ENCODE measurements at regions not wholly inside any gene's neighbourhood (a gene's known extent, or its start where the extent isn't known, plus 50 kb on each side); places are given as distances from the start of the nearest gene placed in this dataset.
"Not testable (repeated sequence)": the region's sequence is repeated elsewhere in the genome, so short reads cannot be mapped to it uniquely, and the experiment has no call there.

DNA sequence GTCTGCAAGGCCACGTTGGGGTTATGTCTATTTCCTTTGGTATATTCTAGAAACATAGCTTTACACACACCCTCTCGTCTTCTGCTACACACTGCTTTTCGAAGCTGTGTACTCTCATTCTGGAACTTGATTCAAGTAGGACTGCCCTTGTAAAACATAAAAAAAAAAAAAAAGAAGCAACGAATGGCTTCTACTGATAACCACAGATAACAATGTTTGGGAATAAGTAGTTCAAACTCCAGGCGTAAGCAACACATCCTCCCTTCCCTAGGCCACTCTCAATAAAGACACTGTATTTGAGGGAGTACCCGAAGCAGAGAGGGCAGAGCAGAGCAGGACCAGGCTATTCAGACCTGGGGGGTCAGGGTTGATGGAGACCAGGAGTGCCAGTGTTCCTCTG, 496.7 kb downstream of the MATN1 start:
- Histone ChIP-seq H3K4me3 (ENCODE audit: insufficient read length, low read depth) (no peak overlapping the region), H3K27me3 (ENCODE audit: insufficient read depth, insufficient read length) (no peaks in the 10 kb centered on the region), H3K4me1 (ENCODE audit: insufficient read depth, insufficient read length) (peaks cover 4% of the 10 kb centered on the region), H3K9me3 (ENCODE audit: insufficient read depth, low read length) (no peaks in the 10 kb centered on the region), H3K9ac (ENCODE audit: insufficient read length, low read depth) (no peak overlapping the region), H3K36me3 (ENCODE audit: insufficient read depth, insufficient read length, low read length) (no peaks in the 10 kb centered on the region)
- no peak for DNase-seq (ENCODE audit: low read depth, low spot score)
- TF ChIP-seq YY1 (IDR thresholded peaks at IDR 0.05; ENCODE audit: insufficient read depth, insufficient read length) = no peak
- TF ChIP-seq SUZ12 (IDR thresholded peaks at IDR 0.05; ENCODE audit: extremely low read depth, insufficient read depth, insufficient read length) = no peak
- no peak for TF ChIP-seq ZNF274 (IDR thresholded peaks at IDR 0.05; ENCODE audit: low read depth, low read length)

DNA sequence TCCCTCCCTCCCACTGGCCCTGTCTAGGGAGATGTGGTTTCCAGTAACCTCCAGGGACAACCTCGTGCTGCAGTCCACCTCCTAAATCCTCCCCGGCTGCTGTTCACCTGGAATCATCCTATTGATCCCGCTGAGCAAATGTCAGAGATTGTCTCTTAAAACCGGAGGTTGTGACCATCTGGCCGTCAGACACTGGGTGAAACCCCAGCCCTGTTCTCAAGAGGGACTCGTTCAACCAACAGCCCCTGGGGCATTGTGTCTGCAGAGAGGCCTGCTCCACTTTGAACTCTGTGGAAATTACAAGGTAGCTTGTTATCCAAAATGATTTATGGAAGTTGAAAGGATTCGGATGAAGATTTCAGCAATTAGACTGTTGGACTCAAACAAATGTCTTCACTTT, 498.0 kb downstream of the MATN1 start:
- peaks cover 4% of the 10 kb centered on the region for H3K4me1 ChIP-seq (ENCODE audit: insufficient read depth, insufficient read length)
- H3K9ac ChIP-seq (ENCODE audit: insufficient read length, low read depth) = no peak overlapping the region
- no peaks in the 10 kb centered on the region for H3K27me3 ChIP-seq (ENCODE audit: insufficient read depth, insufficient read length)
- H3K4me3 ChIP-seq (ENCODE audit: insufficient read length, low read depth) = no peak overlapping the region
- TF ChIP-seq ZNF274 (IDR thresholded peaks at IDR 0.05; ENCODE audit: low read depth, low read length) (no peak), YY1 (IDR thresholded peaks at IDR 0.05; ENCODE audit: insufficient read depth, insufficient read length) (no peak), SUZ12 (IDR thresholded peaks at IDR 0.05; ENCODE audit: extremely low read depth, insufficient read depth, insufficient read length) (no peak)
- DNase-seq (ENCODE audit: low read depth, low spot score) = no peak
- no peaks in the 10 kb centered on the region for H3K9me3 ChIP-seq (ENCODE audit: insufficient read depth, low read length)
- H3K36me3 ChIP-seq (ENCODE audit: insufficient read depth, insufficient read length, low read length) = no peaks in the 10 kb centered on the region

- H3K4me1 ChIP-seq (ENCODE audit: insufficient read depth, insufficient read length) = peaks cover 4% of the 10 kb centered on the region
- DNase-seq (ENCODE audit: low read depth, low spot score) = no peak
- TF ChIP-seq YY1 (IDR thresholded peaks at IDR 0.05; ENCODE audit: insufficient read depth, insufficient read length) = no peak
- TF ChIP-seq ZNF274 (IDR thresholded peaks at IDR 0.05; ENCODE audit: low read depth, low read length) = no peak
- TF ChIP-seq SUZ12 (IDR thresholded peaks at IDR 0.05; ENCODE audit: extremely low read depth, insufficient read depth, insufficient read length) = no peak
These were observed 503.7 kb downstream of the MATN1 start for GRCh38 chr1:30219675-30220074.

DNA sequence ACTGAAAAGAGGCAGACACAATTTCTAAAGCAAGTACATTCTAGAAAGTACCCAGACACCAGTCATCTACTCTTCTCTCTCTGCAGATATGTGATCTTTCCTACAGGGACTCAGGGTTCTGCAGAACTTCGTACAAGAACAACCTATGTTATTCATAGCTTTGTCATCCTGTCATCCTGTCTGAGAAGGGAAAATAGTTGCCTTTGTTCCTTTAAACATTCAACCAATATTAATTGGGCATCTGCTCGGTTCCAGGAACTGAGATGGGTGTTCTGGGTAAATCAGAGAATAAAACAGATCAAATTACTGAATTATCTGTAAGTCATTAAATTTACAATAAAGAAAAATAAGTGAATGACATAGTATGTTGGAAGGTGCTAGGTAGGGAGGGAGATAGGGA, 504.9 kb downstream of the MATN1 start:
- no peak for DNase-seq (ENCODE audit: low read depth, low spot score)
- H3K27me3 ChIP-seq (ENCODE audit: insufficient read depth, insufficient read length) = no peaks in the 10 kb centered on the region
- H3K9ac ChIP-seq (ENCODE audit: insufficient read length, low read depth) = no peak overlapping the region
- H3K9me3 ChIP-seq (ENCODE audit: insufficient read depth, low read length) = no peaks in the 10 kb centered on the region
- no peaks in the 10 kb centered on the region for H3K36me3 ChIP-seq (ENCODE audit: insufficient read depth, insufficient read length, low read length)
- no peak overlapping the region for H3K4me3 ChIP-seq (ENCODE audit: insufficient read length, low read depth)
- TF ChIP-seq SUZ12 (IDR thresholded peaks at IDR 0.05; ENCODE audit: extremely low read depth, insufficient read depth, insufficient read length) (no peak), ZNF274 (IDR thresholded peaks at IDR 0.05; ENCODE audit: low read depth, low read length) (no peak), YY1 (IDR thresholded peaks at IDR 0.05; ENCODE audit: insufficient read depth, insufficient read length) (no peak)
- H3K4me1 ChIP-seq (ENCODE audit: insufficient read depth, insufficient read length) = peaks cover 4% of the 10 kb centered on the region

More at GRCh38 chr1:30219675-30220074, 503.7 kb downstream of the MATN1 start:
- H3K36me3 ChIP-seq (ENCODE audit: insufficient read depth, insufficient read length, low read length) = no peaks in the 10 kb centered on the region
- H3K9ac ChIP-seq (ENCODE audit: insufficient read length, low read depth) = no peak overlapping the region
- no peaks in the 10 kb centered on the region for H3K9me3 ChIP-seq (ENCODE audit: insufficient read depth, low read length)
- no peak overlapping the region for H3K4me3 ChIP-seq (ENCODE audit: insufficient read length, low read depth)
- no peaks in the 10 kb centered on the region for H3K27me3 ChIP-seq (ENCODE audit: insufficient read depth, insufficient read length)

- TF ChIP-seq YY1 (IDR thresholded peaks at IDR 0.05; ENCODE audit: insufficient read depth, insufficient read length) (no peak), SUZ12 (IDR thresholded peaks at IDR 0.05; ENCODE audit: extremely low read depth, insufficient read depth, insufficient read length) (no peak), ZNF274 (IDR thresholded peaks at IDR 0.05; ENCODE audit: low read depth, low read length) (no peak)
- Histone ChIP-seq H3K9me3 (ENCODE audit: insufficient read depth, low read length) (no peaks in the 10 kb centered on the region), H3K4me3 (ENCODE audit: insufficient read length, low read depth) (no peak overlapping the region), H3K36me3 (ENCODE audit: insufficient read depth, insufficient read length, low read length) (no peaks in the 10 kb centered on the region), H3K27me3 (ENCODE audit: insufficient read depth, insufficient read length) (no peaks in the 10 kb centered on the region), H3K9ac (ENCODE audit: insufficient read length, low read depth) (no peak overlapping the region), H3K4me1 (ENCODE audit: insufficient read depth, insufficient read length) (peaks cover 4% of the 10 kb centered on the region)
- DNase-seq (ENCODE audit: low read depth, low spot score) = no peak
These were observed 506.8 kb downstream of the MATN1 start for GRCh38 chr1:30216602-30217001.

- Histone ChIP-seq H3K9ac (ENCODE audit: insufficient read length, low read depth) (no peak overlapping the region), H3K4me3 (ENCODE audit: insufficient read length, low read depth) (no peak overlapping the region), H3K9me3 (ENCODE audit: insufficient read depth, low read length) (no peaks in the 10 kb centered on the region), H3K4me1 (ENCODE audit: insufficient read depth, insufficient read length) (peaks cover 4% of the 10 kb centered on the region), H3K36me3 (ENCODE audit: insufficient read depth, insufficient read length, low read length) (no peaks in the 10 kb centered on the region), H3K27me3 (ENCODE audit: insufficient read depth, insufficient read length) (no peaks in the 10 kb centered on the region)
- TF ChIP-seq YY1 (IDR thresholded peaks at IDR 0.05; ENCODE audit: insufficient read depth, insufficient read length) (no peak), ZNF274 (IDR thresholded peaks at IDR 0.05; ENCODE audit: low read depth, low read length) (no peak), SUZ12 (IDR thresholded peaks at IDR 0.05; ENCODE audit: extremely low read depth, insufficient read depth, insufficient read length) (no peak)
- no peak for DNase-seq (ENCODE audit: low read depth, low spot score)
These were observed 509.4 kb downstream of the MATN1 start for GRCh38 chr1:30213936-30214335.

GRCh38 chr1:30207962-30208361, 515.4 kb downstream of the MATN1 start:
- not testable (repeated sequence) for H3K27me3 ChIP-seq (ENCODE audit: insufficient read depth, insufficient read length); H3K36me3 ChIP-seq (ENCODE audit: insufficient read depth, insufficient read length, low read length); H3K4me3 ChIP-seq (ENCODE audit: insufficient read length, low read depth); DNase-seq (ENCODE audit: low read depth, low spot score); H3K4me1 ChIP-seq (ENCODE audit: insufficient read depth, insufficient read length); H3K9me3 ChIP-seq (ENCODE audit: insufficient read depth, low read length); H3K9ac ChIP-seq (ENCODE audit: insufficient read length, low read depth)

- H3K9ac ChIP-seq (ENCODE audit: insufficient read length, low read depth) = not testable (repeated sequence)
These were observed 516.8 kb downstream of the MATN1 start for GRCh38 chr1:30206631-30207030.

DNA sequence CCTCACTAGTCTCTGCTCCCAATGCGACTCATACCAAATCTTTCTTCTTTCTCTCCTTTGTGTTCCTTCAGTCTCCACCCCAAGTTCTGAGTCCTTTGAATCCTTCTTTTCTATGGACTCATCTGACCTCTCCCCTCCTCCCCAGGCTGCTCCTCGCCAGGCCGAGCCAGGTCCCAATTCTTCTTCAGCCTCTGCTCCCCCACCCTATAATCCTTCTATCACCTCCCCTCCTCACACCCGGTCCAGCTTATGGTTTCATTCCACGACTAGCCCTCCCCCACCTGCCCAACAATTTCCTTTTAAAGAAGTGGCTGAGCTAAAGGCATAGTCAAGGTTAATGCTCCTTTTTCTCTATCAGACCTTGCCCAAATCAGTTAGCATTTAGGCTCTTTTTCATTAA, 518.5 kb downstream of the MATN1 start:
- peaks cover 19% of the 10 kb centered on the region for H3K9me3 ChIP-seq (ENCODE audit: insufficient read depth, low read length)
- not testable (repeated sequence) for H3K36me3 ChIP-seq (ENCODE audit: insufficient read depth, insufficient read length, low read length); H3K4me3 ChIP-seq (ENCODE audit: insufficient read length, low read depth); H3K9ac ChIP-seq (ENCODE audit: insufficient read length, low read depth); DNase-seq (ENCODE audit: low read depth, low spot score); H3K4me1 ChIP-seq (ENCODE audit: insufficient read depth, insufficient read length); H3K27me3 ChIP-seq (ENCODE audit: insufficient read depth, insufficient read length)

More at GRCh38 chr1:30206631-30207030, 516.8 kb downstream of the MATN1 start:
- H3K4me3 ChIP-seq (ENCODE audit: insufficient read length, low read depth); H3K27me3 ChIP-seq (ENCODE audit: insufficient read depth, insufficient read length); DNase-seq (ENCODE audit: low read depth, low spot score); H3K9me3 ChIP-seq (ENCODE audit: insufficient read depth, low read length); H3K4me1 ChIP-seq (ENCODE audit: insufficient read depth, insufficient read length); H3K36me3 ChIP-seq (ENCODE audit: insufficient read depth, insufficient read length, low read length): not testable (repeated sequence)

All from NT2/D1 (cell line).